ENCODE measurements at regions not wholly inside any gene's neighbourhood (a gene's known extent, or its start where the extent isn't known, plus 50 kb on each side); places are given as distances from the start of the nearest gene placed in this dataset.

GRCh38 chr3:116821371-116821770 is 111.8 kb downstream of the TUSC7 start:
- Histone ChIP-seq H3K9ac (ENCODE audit: low read length) (no peak overlapping the region), H3K4me3 (ENCODE audit: low read length) (no peak overlapping the region), H3K27me3 (ENCODE audit: control insufficient read depth, insufficient read depth, low read length) (no peaks in the 10 kb centered on the region), H3K9me3 (ENCODE audit: control insufficient read depth, low read length) (no peaks in the 10 kb centered on the region), H3K36me3 (ENCODE audit: control insufficient read depth, insufficient read depth, low read length) (no peaks in the 10 kb centered on the region), H3K4me1 (ENCODE audit: control insufficient read depth, insufficient read depth, low read length) (no peaks in the 10 kb centered on the region)

GRCh38 chr3:116824208-116824607 is 114.6 kb downstream of the TUSC7 start:
- H3K27me3 ChIP-seq (ENCODE audit: control insufficient read depth, insufficient read depth, low read length) = no peaks in the 10 kb centered on the region
- H3K9me3 ChIP-seq (ENCODE audit: control insufficient read depth, low read length) = no peaks in the 10 kb centered on the region
- no peaks in the 10 kb centered on the region for H3K4me1 ChIP-seq (ENCODE audit: control insufficient read depth, insufficient read depth, low read length)
- H3K9ac ChIP-seq (ENCODE audit: low read length) = no peak overlapping the region
- no peak overlapping the region for H3K4me3 ChIP-seq (ENCODE audit: low read length)
- H3K36me3 ChIP-seq (ENCODE audit: control insufficient read depth, insufficient read depth, low read length) = no peaks in the 10 kb centered on the region

GRCh38 chr3:116833202-116833601 is 123.6 kb downstream of the TUSC7 start:
- Histone ChIP-seq H3K27me3 (ENCODE audit: control insufficient read depth, insufficient read depth, low read length) (no peaks in the 10 kb centered on the region), H3K4me3 (ENCODE audit: low read length) (no peak overlapping the region), H3K36me3 (ENCODE audit: control insufficient read depth, insufficient read depth, low read length) (no peaks in the 10 kb centered on the region), H3K9me3 (ENCODE audit: control insufficient read depth, low read length) (no peaks in the 10 kb centered on the region), H3K4me1 (ENCODE audit: control insufficient read depth, insufficient read depth, low read length) (no peaks in the 10 kb centered on the region), H3K9ac (ENCODE audit: low read length) (no peak overlapping the region)

- H3K4me1 ChIP-seq (ENCODE audit: control insufficient read depth, insufficient read depth, low read length) = no peaks in the 10 kb centered on the region
- H3K27me3 ChIP-seq (ENCODE audit: control insufficient read depth, insufficient read depth, low read length) = no peaks in the 10 kb centered on the region
- H3K9ac ChIP-seq (ENCODE audit: low read length) = no peak overlapping the region
- H3K4me3 ChIP-seq (ENCODE audit: low read length) = no peak overlapping the region
- no peaks in the 10 kb centered on the region for H3K9me3 ChIP-seq (ENCODE audit: control insufficient read depth, low read length)
- no peaks in the 10 kb centered on the region for H3K36me3 ChIP-seq (ENCODE audit: control insufficient read depth, insufficient read depth, low read length)
Observed at GRCh38 chr3:116834816-116835215, 125.2 kb downstream of the TUSC7 start.

GRCh38 chr3:116835658-116836057 is 126.1 kb downstream of the TUSC7 start:
- Histone ChIP-seq H3K27me3 (ENCODE audit: control insufficient read depth, insufficient read depth, low read length) (no peaks in the 10 kb centered on the region), H3K36me3 (ENCODE audit: control insufficient read depth, insufficient read depth, low read length) (no peaks in the 10 kb centered on the region), H3K4me3 (ENCODE audit: low read length) (no peak overlapping the region), H3K4me1 (ENCODE audit: control insufficient read depth, insufficient read depth, low read length) (no peaks in the 10 kb centered on the region), H3K9me3 (ENCODE audit: control insufficient read depth, low read length) (no peaks in the 10 kb centered on the region), H3K9ac (ENCODE audit: low read length) (no peak overlapping the region)

- Histone ChIP-seq H3K36me3 (ENCODE audit: control insufficient read depth, insufficient read depth, low read length) (no peaks in the 10 kb centered on the region), H3K9me3 (ENCODE audit: control insufficient read depth, low read length) (no peaks in the 10 kb centered on the region), H3K27me3 (ENCODE audit: control insufficient read depth, insufficient read depth, low read length) (no peaks in the 10 kb centered on the region), H3K4me3 (ENCODE audit: low read length) (no peak overlapping the region), H3K9ac (ENCODE audit: low read length) (no peak overlapping the region), H3K4me1 (ENCODE audit: control insufficient read depth, insufficient read depth, low read length) (no peaks in the 10 kb centered on the region)
Observed at GRCh38 chr3:116836286-116836685, 126.7 kb downstream of the TUSC7 start.

GRCh38 chr3:116837483-116837882 is 127.9 kb downstream of the TUSC7 start:
- no peaks in the 10 kb centered on the region for H3K4me1 ChIP-seq (ENCODE audit: control insufficient read depth, insufficient read depth, low read length)
- H3K27me3 ChIP-seq (ENCODE audit: control insufficient read depth, insufficient read depth, low read length) = no peaks in the 10 kb centered on the region

GRCh38 chr3:116841003-116841735 is 131.6 kb downstream of the TUSC7 start:
- Histone ChIP-seq H3K9me3 (ENCODE audit: control insufficient read depth, low read length) (no peaks in the 10 kb centered on the region), H3K27me3 (ENCODE audit: control insufficient read depth, insufficient read depth, low read length) (no peaks in the 10 kb centered on the region), H3K9ac (ENCODE audit: low read length) (no peak overlapping the region), H3K36me3 (ENCODE audit: control insufficient read depth, insufficient read depth, low read length) (no peaks in the 10 kb centered on the region), H3K4me3 (ENCODE audit: low read length) (no peak overlapping the region), H3K4me1 (ENCODE audit: control insufficient read depth, insufficient read depth, low read length) (no peaks in the 10 kb centered on the region)

More at GRCh38 chr3:116837483-116837882, 127.9 kb downstream of the TUSC7 start:
- Histone ChIP-seq H3K9me3 (ENCODE audit: control insufficient read depth, low read length) (no peaks in the 10 kb centered on the region), H3K4me3 (ENCODE audit: low read length) (no peak overlapping the region), H3K36me3 (ENCODE audit: control insufficient read depth, insufficient read depth, low read length) (no peaks in the 10 kb centered on the region), H3K9ac (ENCODE audit: low read length) (no peak overlapping the region)

- H3K27me3 ChIP-seq (ENCODE audit: control insufficient read depth, insufficient read depth, low read length) = no peaks in the 10 kb centered on the region
- no peak overlapping the region for H3K9ac ChIP-seq (ENCODE audit: low read length)
- H3K4me1 ChIP-seq (ENCODE audit: control insufficient read depth, insufficient read depth, low read length) = no peaks in the 10 kb centered on the region
- no peak overlapping the region for H3K4me3 ChIP-seq (ENCODE audit: low read length)
- H3K9me3 ChIP-seq (ENCODE audit: control insufficient read depth, low read length) = no peaks in the 10 kb centered on the region
- H3K36me3 ChIP-seq (ENCODE audit: control insufficient read depth, insufficient read depth, low read length) = no peaks in the 10 kb centered on the region
Observed at GRCh38 chr3:116842254-116842957, 132.8 kb downstream of the TUSC7 start.

GRCh38 chr3:116848248-116848829 is 138.8 kb downstream of the TUSC7 start:
- Histone ChIP-seq H3K9ac (ENCODE audit: low read length) (no peak overlapping the region), H3K27me3 (ENCODE audit: control insufficient read depth, insufficient read depth, low read length) (no peaks in the 10 kb centered on the region), H3K4me3 (ENCODE audit: low read length) (no peak overlapping the region), H3K9me3 (ENCODE audit: control insufficient read depth, low read length) (no peaks in the 10 kb centered on the region), H3K36me3 (ENCODE audit: control insufficient read depth, insufficient read depth, low read length) (no peaks in the 10 kb centered on the region), H3K4me1 (ENCODE audit: control insufficient read depth, insufficient read depth, low read length) (no peaks in the 10 kb centered on the region)

- H3K4me1 ChIP-seq (ENCODE audit: control insufficient read depth, insufficient read depth, low read length) = no peaks in the 10 kb centered on the region
- no peaks in the 10 kb centered on the region for H3K36me3 ChIP-seq (ENCODE audit: control insufficient read depth, insufficient read depth, low read length)
- H3K27me3 ChIP-seq (ENCODE audit: control insufficient read depth, insufficient read depth, low read length) = no peaks in the 10 kb centered on the region
- no peak overlapping the region for H3K9ac ChIP-seq (ENCODE audit: low read length)
- no peak overlapping the region for H3K4me3 ChIP-seq (ENCODE audit: low read length)
- H3K9me3 ChIP-seq (ENCODE audit: control insufficient read depth, low read length) = no peaks in the 10 kb centered on the region
Observed at GRCh38 chr3:116849261-116849688, 139.7 kb downstream of the TUSC7 start.

- no peak overlapping the region for H3K9ac ChIP-seq (ENCODE audit: low read length)
- H3K36me3 ChIP-seq (ENCODE audit: control insufficient read depth, insufficient read depth, low read length) = no peaks in the 10 kb centered on the region
- no peaks in the 10 kb centered on the region for H3K9me3 ChIP-seq (ENCODE audit: control insufficient read depth, low read length)
- H3K27me3 ChIP-seq (ENCODE audit: control insufficient read depth, insufficient read depth, low read length) = no peaks in the 10 kb centered on the region
- no peaks in the 10 kb centered on the region for H3K4me1 ChIP-seq (ENCODE audit: control insufficient read depth, insufficient read depth, low read length)
- no peak overlapping the region for H3K4me3 ChIP-seq (ENCODE audit: low read length)
Observed at GRCh38 chr3:116852803-116853202, 143.2 kb downstream of the TUSC7 start.

Measured in mucosa of stomach (tissue), 1 donor.